ENCODE measurements at regions not wholly inside any gene's neighbourhood (a gene's known extent, or its start where the extent isn't known, plus 50 kb on each side); places are given as distances from the start of the nearest gene placed in this dataset.

DNA sequence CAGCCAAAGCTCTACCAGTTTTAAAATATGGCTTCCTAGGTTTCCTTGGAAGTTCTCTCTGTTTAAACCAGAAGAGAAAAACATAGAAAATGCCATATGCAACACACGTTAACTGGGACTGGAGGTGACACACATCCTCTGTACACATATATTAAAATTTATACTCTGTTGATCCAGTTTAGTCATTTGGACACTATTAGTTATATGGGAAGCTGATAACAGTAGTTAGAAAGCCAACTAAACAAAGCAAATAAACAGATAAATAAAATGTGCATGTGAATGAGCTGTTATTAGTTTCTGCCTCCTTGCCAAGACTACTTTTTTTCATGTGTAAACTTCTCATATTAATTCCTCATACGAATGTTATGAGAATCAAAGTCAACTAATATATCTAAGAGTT is 1249.2 kb upstream of the CDH6 start:
- TF ChIP-seq SRF (IDR thresholded peaks at IDR 0.05; ENCODE audit: low read depth, low read length) (no peak), EZH2 (IDR thresholded peaks at IDR 0.05; ENCODE audit: low read depth, low read length, severe bottlenecking) (no peak), POLR2A (IDR thresholded peaks at IDR 0.05; ENCODE audit: control extremely low read depth in 1 of 2, low read depth in 2 of 2, low read length in 2 of 2) (no peak)
- TF ChIP-seq, protein P1, sequence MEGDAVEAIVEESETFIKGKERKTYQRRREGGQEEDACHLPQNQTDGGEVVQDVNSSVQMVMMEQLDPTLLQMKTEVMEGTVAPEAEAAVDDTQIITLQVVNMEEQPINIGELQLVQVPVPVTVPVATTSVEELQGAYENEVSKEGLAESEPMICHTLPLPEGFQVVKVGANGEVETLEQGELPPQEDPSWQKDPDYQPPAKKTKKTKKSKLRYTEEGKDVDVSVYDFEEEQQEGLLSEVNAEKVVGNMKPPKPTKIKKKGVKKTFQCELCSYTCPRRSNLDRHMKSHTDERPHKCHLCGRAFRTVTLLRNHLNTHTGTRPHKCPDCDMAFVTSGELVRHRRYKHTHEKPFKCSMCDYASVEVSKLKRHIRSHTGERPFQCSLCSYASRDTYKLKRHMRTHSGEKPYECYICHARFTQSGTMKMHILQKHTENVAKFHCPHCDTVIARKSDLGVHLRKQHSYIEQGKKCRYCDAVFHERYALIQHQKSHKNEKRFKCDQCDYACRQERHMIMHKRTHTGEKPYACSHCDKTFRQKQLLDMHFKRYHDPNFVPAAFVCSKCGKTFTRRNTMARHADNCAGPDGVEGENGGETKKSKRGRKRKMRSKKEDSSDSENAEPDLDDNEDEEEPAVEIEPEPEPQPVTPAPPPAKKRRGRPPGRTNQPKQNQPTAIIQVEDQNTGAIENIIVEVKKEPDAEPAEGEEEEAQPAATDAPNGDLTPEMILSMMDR (IDR thresholded peaks at IDR 0.05; ENCODE audit: control extremely low read depth in 1 of 3, insufficient read depth in 1 of 3, low read depth in 1 of 3, low read length in 3 of 3), result no peak
- TF ChIP-seq, protein P2, sequence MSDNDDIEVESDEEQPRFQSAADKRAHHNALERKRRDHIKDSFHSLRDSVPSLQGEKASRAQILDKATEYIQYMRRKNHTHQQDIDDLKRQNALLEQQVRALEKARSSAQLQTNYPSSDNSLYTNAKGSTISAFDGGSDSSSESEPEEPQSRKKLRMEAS (IDR thresholded peaks at IDR 0.05), result no peak

All from H1 (cell line).